GM12878 (cell line): ENCODE measurements at regions not wholly inside any gene's neighbourhood (a gene's known extent, or its start where the extent isn't known, plus 50 kb on each side); places are given as distances from the start of the nearest gene placed in this dataset.

Source experiments
- BRCA1 ChIP-seq: IDR thresholded peaks from 2 replicates; pipeline ENCODE4 v1.6.1; 2011; ENCODE audit warnings: low read depth, low read length, improper control_type of control experiment
- CREB1 ChIP-seq: IDR thresholded peaks from 2 replicates; pipeline ENCODE4 v1.6.1; 2012; ENCODE audit warnings: low read depth, mild to moderate bottlenecking, inconsistent platforms
- EP300 ChIP-seq, 2 experiments: fragments of 150-350 bp in 1 of 2; IDR thresholded peaks; 2 replicates each; pipeline ENCODE4 v1.6.1; 2011 to 2012; ENCODE audit warnings: low read depth in 2 of 2, low read length in 2 of 2, borderline replicate concordance in 1 of 2, improper control_type of control experiment in 1 of 2, inconsistent platforms in 1 of 2; ENCODE audit not compliant: control insufficient read depth in 1 of 2
- FOXK2 ChIP-seq: fragments of 450-650 bp; IDR thresholded peaks from 2 replicates; pipeline ENCODE4 v1.6.1; 2017; ENCODE audit warnings: mild to moderate bottlenecking, moderate library complexity
- NRF1 ChIP-seq: conservative IDR thresholded peaks from 2 replicates; pipeline ENCODE4 v1.6.1; 2011; ENCODE audit warnings: mild to moderate bottlenecking, low read depth, low read length, improper control_type of control experiment
- POLR2A ChIP-seq: IDR thresholded peaks from 2 replicates; pipeline ENCODE4 v1.6.1; 2011; ENCODE audit warnings: low read depth, mild to moderate bottlenecking, low read length
- SUZ12 ChIP-seq: fragments of 200-600 bp; sonication (generic); IDR thresholded peaks from one replicate; pipeline ENCODE4 v1.6.1; 2018; ENCODE audit warnings: antibody characterized with exemption, mild to moderate bottlenecking; ENCODE audit not compliant: unreplicated experiment

- no peak for TF ChIP-seq EP300 (IDR thresholded peaks at IDR 0.05; ENCODE audit: borderline replicate concordance in 1 of 2, control insufficient read depth in 1 of 2, low read depth in 2 of 2, low read length in 2 of 2)
- TF ChIP-seq POLR2A = no peak
- TF ChIP-seq CREB1 = no peak
- TF ChIP-seq BRCA1 = no peak
- TF ChIP-seq SUZ12 = no peak
- no peak for TF ChIP-seq FOXK2
- no peak for TF ChIP-seq NRF1
Measured at GRCh38 chr2:226095058-226095457, 695.5 kb downstream of the NYAP2 start.
